ENCODE measurements at regions not wholly inside any gene's neighbourhood (a gene's known extent, or its start where the extent isn't known, plus 50 kb on each side); places are given as distances from the start of the nearest gene placed in this dataset.

GRCh38 chr4:162681212-162681611 lies 485.5 kb downstream of the NAF1 start:
- no peak for DNase-seq
- intact Hi-C loops (cut with DNase I), result no loop called here

- no peak for DNase-seq
- intact Hi-C loops (cut with DNase I), result no loop called here
Measured at GRCh38 chr4:162675661-162676060, 491.0 kb downstream of the NAF1 start.

DNA sequence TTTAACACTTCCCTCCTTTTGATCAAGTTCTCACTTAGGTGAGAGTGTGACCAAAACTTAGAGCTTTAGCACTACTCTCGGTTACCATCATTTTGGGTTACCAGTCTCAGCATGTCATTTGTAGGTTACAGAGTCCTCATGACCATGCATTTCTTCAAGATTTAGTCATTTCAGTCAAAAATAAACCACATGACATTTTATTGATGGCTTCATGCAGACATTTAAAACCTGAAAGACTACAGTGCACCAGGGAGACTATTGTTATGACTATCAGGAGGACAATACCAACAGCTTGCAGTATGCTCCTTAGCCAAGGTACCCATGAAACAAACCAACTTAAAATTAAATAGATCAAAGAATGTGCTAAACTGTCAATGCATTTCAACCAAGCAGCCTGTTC lies 498.1 kb upstream of the FSTL5 start:
- intact Hi-C loops (cut with DNase I), result loop anchor here (10.0 kb wide), 1 partner anchor 63 kb away; no protein-coding TSS in a partner anchor
- DNase-seq, result no peak

DNA sequence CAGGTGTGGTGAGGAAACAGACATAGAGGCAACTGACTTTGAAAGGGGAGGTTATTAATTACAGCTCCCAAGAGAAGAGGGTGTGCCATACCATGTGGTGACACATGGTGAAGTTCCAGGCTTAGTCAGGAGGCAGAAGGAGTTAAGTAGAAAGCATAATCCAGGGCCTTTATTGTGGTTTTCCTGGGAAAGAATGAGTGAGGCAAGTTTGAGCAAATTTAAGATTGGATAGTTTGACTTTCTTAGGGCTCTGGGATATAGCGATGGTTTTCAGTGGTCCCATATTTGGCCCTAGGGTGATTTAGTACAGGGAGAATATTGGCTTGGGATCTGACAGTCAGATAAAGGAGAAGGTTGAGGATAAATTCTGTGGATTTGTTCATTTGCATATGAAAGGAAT lies 495.9 kb upstream of the FSTL5 start:
- intact Hi-C loops (cut with DNase I), result loop anchor here (10.0 kb wide), 1 partner anchor 65 kb away; no protein-coding TSS in a partner anchor
- no peak for DNase-seq

DNA sequence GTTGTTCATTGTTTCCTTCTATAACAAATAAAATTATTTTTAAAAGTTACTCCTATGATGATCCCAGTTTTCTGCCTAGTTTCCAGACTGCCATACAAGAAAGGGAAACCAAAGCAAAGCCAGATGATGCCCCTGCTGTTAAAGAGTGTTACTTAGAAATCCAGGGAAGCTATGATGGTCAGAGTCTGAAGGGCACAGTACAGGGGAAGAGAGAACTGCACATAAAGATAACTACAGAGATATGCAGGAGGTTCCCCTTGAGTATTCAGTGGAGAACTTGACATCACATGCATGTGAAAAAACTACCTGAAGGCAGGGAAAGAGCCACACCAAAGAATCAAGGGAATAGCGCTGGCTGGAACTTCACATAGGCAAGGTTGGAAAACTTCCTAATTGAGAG lies 494.2 kb upstream of the FSTL5 start:
- intact Hi-C loops (cut with DNase I), result no loop called here

GRCh38 chr4:162650166-162650565 lies 486.4 kb upstream of the FSTL5 start:
- no peak for DNase-seq
- intact Hi-C loops (cut with DNase I), result no loop called here

More for the DNA sequence above, 494.2 kb upstream of the FSTL5 start:
- DNase-seq, result no peak

DNA sequence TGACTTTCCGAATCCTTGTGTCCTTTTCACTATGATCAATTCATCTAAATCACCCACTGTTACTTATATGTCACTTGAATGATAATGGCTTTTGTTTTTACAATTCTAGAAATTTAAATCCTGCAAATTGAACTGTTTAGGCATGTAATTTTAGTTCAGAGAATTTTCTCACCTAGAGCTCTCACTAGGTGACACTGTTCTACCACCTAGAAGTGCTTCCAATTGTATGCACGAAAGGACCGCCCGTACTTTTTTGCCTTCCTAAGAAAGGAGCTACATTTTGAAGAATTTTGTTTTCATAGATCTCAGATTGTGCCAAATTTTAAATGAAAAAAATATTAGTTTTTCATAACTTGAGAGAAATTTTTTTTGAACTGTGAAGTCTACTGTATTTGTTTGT lies 481.6 kb upstream of the FSTL5 start:
- no peak for DNase-seq
- intact Hi-C loops (cut with DNase I), result no loop called here

- no peak for DNase-seq
- intact Hi-C loops (cut with DNase I), result no loop called here
Measured at GRCh38 chr4:162644346-162644745, 480.5 kb upstream of the FSTL5 start.

- intact Hi-C loops (cut with DNase I), result no loop called here
- peak in 2 of 10 donors; percentile 63 to 71 for DNase-seq
Measured at GRCh38 chr4:162640152-162640551, 476.4 kb upstream of the FSTL5 start.

DNA sequence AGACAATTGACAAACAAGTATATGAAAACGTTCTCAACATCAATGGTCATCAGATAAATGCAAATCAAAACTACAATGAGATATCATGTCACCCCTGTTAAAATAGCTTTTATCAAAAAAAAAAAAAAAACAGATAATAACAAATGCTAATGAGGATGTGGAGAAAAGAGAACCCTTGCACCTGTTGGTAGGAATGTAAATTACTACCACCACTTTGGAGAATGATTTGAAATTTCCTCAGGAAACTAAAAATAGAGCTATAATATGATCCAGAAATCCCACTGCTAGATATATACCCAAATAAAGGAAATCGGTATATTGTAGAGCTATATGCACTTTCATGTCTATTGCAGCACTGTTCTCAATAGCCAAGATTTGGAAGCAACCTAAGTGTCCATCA lies 470.6 kb upstream of the FSTL5 start:
- no peak for DNase-seq
- intact Hi-C loops (cut with DNase I), result no loop called here

- intact Hi-C loops (cut with DNase I), result no loop called here
Measured at GRCh38 chr4:162622664-162623063, 458.9 kb upstream of the FSTL5 start.

GRCh38 chr4:162610116-162610515 lies 446.3 kb upstream of the FSTL5 start:
- DNase-seq, result no peak
- intact Hi-C loops (cut with DNase I), result no loop called here

More at GRCh38 chr4:162622664-162623063, 458.9 kb upstream of the FSTL5 start:
- no peak for DNase-seq

- DNase-seq, result no peak
- intact Hi-C loops (cut with DNase I), result no loop called here
Measured at GRCh38 chr4:162586266-162586665, 422.5 kb upstream of the FSTL5 start.

- intact Hi-C loops (cut with DNase I), result no loop called here
- DNase-seq, result no peak
Measured at GRCh38 chr4:162582180-162582579, 418.4 kb upstream of the FSTL5 start.

- no peak for DNase-seq
- intact Hi-C loops (cut with DNase I), result no loop called here
Measured at GRCh38 chr4:162565730-162566129, 401.9 kb upstream of the FSTL5 start.

GRCh38 chr4:162560073-162560472 lies 396.3 kb upstream of the FSTL5 start:
- DNase-seq, result no peak
- intact Hi-C loops (cut with DNase I), result no loop called here

DNA sequence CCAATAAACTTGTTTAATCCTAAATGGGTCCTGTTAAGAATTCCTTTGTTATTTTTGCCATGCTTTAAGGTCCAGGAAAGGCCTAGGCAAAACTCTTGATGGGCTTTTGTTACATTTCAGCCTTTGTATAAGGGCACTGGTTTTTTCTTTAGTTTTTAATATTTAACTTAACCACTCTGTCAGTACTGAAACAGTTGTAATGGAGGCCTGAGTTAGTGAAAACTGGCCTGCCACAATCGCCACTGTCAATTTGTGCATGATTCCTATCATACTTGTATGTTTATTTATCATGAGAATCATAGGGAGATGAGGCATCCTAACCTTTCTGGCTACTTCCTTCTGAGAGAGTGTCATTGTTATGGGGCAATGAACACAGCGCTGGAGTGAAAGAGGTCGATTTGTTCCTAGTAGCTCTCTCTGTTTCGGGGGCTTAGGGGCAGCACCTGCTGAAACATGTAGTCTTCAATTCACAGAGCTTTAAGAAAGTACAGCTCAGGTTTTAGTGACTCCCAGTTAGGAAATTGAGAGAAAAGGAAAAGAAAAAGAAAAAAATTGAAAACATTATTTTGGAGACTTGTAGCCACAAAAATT lies 393.8 kb upstream of the FSTL5 start:
- intact Hi-C loops (cut with DNase I), result no loop called here
- no peak for DNase-seq

DNA sequence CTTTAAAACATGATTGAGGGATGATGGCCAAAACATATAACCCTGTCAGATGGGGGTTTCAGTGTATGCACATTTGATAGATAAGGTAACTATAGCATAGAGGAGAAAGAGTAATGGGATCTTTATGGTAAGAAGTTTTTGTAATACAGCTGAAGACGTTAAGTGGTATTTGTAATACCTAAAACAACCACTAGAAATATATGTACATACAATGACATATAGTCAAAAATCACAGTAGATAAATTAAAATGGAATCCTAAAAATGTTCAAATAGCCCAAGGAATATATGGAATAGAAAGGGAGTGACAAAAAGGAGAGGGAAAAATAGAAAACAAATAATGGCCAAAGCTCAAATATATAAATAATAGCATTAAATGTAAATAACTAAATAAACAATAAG lies 371.3 kb upstream of the FSTL5 start:
- DNase-seq, result no peak
- intact Hi-C loops (cut with DNase I), result no loop called here

- intact Hi-C loops (cut with DNase I), result no loop called here
- DNase-seq, result no peak
Measured at GRCh38 chr4:162523171-162523570, 359.4 kb upstream of the FSTL5 start.

DNA sequence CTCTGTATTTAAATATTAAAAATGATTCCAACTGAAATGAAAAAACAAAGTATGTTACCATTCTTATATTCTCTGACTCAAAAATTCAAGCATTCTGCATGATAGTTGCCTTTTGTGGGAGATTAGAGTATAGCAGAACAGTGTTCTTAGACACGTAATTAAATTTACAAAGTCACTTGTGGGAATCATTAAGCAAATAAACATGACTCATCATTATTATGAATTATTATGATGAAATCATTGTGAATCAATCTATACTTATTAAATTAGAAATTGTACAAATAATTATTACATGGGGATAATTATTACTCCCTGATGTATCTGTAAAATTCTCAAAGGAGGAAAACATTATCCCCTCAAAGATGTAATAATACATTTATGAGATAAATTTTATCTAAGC lies 358.9 kb upstream of the FSTL5 start:
- intact Hi-C loops (cut with DNase I), result no loop called here
- DNase-seq, result no peak

DNA sequence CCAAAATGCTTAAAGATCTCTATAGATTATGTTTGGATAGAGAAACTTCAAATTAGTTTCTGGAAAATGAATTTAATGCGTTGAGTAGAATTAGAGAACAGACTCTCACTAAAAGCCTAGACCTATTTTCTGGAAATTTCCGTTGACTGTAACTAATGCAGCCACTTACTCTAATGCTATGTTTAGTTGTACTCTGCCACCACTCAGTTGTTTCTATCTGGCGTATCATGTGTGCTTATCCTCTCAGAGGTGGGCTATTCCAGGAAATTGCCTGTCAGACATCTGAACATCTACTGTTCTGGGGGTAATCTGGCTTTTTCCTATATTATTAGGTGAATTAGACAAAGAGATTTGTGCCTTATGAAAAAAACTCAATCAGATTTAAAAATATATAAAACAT lies 347.1 kb upstream of the FSTL5 start:
- intact Hi-C loops (cut with DNase I), result no loop called here
- no peak for DNase-seq

- intact Hi-C loops (cut with DNase I), result no loop called here
- DNase-seq, result no peak
Measured at GRCh38 chr4:162510115-162510514, 346.3 kb upstream of the FSTL5 start.

DNA sequence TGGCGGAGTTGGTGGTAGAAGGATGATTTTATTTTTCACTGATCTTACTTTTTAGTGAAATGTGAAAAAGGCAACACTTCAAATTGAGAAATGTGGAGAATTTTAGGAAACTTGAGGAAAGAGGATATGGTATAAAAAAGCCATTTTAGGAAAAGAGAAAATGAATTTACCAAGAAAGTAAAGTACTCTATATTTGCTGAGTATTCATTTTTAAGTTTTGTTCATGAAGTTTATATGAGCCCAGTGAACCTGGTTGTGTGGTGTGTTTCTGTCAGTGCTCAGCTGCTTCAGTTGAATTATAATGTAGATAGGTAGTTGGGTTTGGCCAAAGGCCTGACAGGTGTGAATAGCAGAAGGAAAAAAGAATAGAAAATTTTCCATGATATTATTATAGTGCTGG lies 345.5 kb upstream of the FSTL5 start:
- no peak for DNase-seq
- intact Hi-C loops (cut with DNase I), result no loop called here
